HG03139 (cell line): ENCODE measurements at regions not wholly inside any gene's neighbourhood (a gene's known extent, or its start where the extent isn't known, plus 50 kb on each side); places are given as distances from the start of the nearest gene placed in this dataset.

Experiments used
- ATAC-seq: cut with Tn5 transposase; IDR thresholded peaks from one replicate; pipeline ENCODE4 v1.9.1; 2021; ENCODE audit not compliant: unreplicated experiment

- no peak for ATAC-seq
Measured at GRCh38 chr5:161235569-161235968, 311.0 kb downstream of the GABRB2 start.

- no peak for ATAC-seq
Measured at GRCh38 chr5:161233553-161233952, 313.0 kb downstream of the GABRB2 start.

GRCh38 chr5:161230221-161230620 lies 316.3 kb downstream of the GABRB2 start:
- ATAC-seq: no peak

GRCh38 chr5:161219816-161220215 lies 326.7 kb downstream of the GABRB2 start:
- no peak for ATAC-seq

- ATAC-seq: no peak
Measured at GRCh38 chr5:161216877-161217276, 329.6 kb downstream of the GABRB2 start.

- ATAC-seq: no peak
Measured at GRCh38 chr5:161212123-161212712, 334.3 kb downstream of the GABRB2 start.

- ATAC-seq: no peak
Measured at GRCh38 chr5:161201558-161201957, 345.0 kb downstream of the GABRB2 start.

GRCh38 chr5:161190778-161191177 lies 338.8 kb upstream of the ATP10B start:
- no peak for ATAC-seq

- no peak for ATAC-seq
Measured at GRCh38 chr5:161190086-161190485, 338.1 kb upstream of the ATP10B start.

- ATAC-seq: no peak
Measured at GRCh38 chr5:161189452-161189851, 337.4 kb upstream of the ATP10B start.

GRCh38 chr5:161183559-161183958 lies 331.5 kb upstream of the ATP10B start:
- ATAC-seq: no peak

GRCh38 chr5:161176221-161176620 lies 324.2 kb upstream of the ATP10B start:
- no peak for ATAC-seq

GRCh38 chr5:161169776-161170175 lies 317.8 kb upstream of the ATP10B start:
- ATAC-seq: peak; percentile 78

- no peak for ATAC-seq
Measured at GRCh38 chr5:161167016-161167767, 315.2 kb upstream of the ATP10B start.

GRCh38 chr5:161165998-161166660 lies 314.1 kb upstream of the ATP10B start:
- no peak for ATAC-seq

- ATAC-seq: no peak
Measured at GRCh38 chr5:161157925-161158324, 305.9 kb upstream of the ATP10B start.

- ATAC-seq: no peak
Measured at GRCh38 chr5:161155451-161155850, 303.4 kb upstream of the ATP10B start.

GRCh38 chr5:161152415-161152940 lies 300.5 kb upstream of the ATP10B start:
- no peak for ATAC-seq

- no peak for ATAC-seq
Measured at GRCh38 chr5:161150441-161150988, 298.5 kb upstream of the ATP10B start.

- no peak for ATAC-seq
Measured at GRCh38 chr5:161149078-161149477, 297.1 kb upstream of the ATP10B start.

GRCh38 chr5:161138751-161139455 lies 286.9 kb upstream of the ATP10B start:
- no peak for ATAC-seq
